SIG-M5 (cell line): ENCODE measurements at regions not wholly inside any gene's neighbourhood (a gene's known extent, or its start where the extent isn't known, plus 50 kb on each side); places are given as distances from the start of the nearest gene placed in this dataset.
A peak's percentile ranks its signal among the peaks of the same experiment; 100 is the strongest.

Experiments
- DNase-seq: peaks from one replicate; lab custom pipeline; 2025; lab: John Stamatoyannopoulos, UW

DNA sequence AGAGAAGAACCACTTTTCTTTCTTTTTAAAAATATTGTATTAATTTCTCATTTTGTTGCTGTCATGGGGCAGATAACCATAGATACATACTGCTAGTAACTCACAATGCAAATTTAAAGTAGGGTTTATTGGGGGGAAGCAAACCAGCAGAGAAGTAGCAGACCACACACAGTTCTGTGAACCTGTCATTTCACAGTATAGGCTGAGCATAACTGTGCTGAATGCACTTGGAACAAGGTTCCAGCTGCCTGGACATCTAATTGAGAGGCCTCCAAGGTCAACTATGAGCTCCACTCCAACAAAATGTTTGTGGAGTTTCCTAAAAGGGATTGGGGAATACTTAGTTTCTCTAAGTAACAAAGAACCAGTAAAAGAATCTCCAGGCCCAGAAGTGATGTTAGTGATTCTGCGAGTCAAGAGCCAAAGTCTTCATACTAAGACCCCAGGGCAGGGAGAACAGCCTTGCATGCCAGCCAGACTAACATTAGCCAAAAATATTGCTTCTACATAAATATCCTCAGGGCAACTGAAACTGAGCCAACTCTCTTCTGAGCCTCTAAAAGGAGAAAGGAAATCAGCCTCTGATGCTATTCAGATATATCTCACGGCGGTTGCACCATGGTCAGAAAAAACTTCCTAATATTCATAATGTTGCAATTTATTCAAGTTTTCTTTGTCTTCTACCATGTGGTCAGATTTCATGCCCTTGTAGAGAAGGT, 856.4 kb upstream of the ALCAM start:
- no peak for DNase-seq

DNA sequence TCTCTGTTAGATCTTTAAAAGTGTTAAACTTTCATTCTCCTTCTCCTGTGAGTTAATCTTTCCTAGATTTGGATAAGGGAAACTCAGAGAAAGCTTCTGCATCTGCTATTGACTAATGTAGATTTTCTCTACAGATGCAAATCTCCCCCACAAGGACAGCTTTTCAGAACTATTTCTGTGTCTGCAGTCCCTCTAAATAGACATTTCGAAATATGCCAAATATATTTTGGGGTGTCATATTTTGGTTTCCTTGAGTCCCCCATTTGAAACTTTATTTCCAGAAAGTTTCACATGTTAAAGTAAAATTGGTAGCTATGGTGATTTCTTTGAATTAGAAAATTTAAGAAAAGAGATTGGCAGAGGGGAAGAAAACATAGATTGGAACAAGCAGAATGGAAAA, 852.3 kb upstream of the ALCAM start:
- no peak for DNase-seq

DNA sequence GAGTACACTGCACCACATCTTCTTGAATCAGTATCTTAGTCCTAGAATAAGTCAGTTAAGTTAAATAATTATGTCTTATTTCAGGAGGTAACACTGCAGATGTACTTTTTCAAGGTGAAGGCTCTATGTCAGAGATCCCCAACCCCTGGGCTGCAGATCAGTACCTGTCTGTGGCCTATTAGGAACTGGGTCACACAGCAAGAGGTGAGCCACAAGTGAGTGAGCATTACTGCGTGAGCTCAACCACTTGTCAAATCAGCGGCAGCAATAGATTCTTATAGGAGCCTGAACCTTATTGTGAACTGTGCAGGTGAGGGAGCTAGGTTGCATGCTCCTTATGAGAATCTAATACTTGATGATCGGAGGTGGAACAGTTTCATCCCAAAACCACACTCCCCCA, 851.9 kb upstream of the ALCAM start:
- no peak for DNase-seq

DNA sequence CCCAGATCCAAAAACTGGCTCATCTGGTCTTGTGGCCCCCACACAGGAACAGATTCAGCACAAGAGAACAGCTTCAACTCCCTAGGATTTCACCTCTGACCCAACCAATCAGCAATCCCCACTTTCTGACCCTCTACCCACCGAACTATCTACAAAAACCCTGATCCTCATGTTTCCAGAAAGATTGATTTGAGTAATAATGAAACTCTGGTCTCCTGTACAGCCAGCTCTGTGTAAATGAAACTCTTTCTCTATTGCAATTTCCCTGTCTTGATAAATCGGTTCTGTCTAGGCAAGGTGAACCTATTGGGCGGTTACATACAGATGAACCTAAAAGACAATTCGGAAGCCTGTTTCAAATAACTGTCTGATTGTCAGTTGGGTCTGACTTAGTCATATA, 847.6 kb upstream of the ALCAM start:
- DNase-seq = no peak

DNA sequence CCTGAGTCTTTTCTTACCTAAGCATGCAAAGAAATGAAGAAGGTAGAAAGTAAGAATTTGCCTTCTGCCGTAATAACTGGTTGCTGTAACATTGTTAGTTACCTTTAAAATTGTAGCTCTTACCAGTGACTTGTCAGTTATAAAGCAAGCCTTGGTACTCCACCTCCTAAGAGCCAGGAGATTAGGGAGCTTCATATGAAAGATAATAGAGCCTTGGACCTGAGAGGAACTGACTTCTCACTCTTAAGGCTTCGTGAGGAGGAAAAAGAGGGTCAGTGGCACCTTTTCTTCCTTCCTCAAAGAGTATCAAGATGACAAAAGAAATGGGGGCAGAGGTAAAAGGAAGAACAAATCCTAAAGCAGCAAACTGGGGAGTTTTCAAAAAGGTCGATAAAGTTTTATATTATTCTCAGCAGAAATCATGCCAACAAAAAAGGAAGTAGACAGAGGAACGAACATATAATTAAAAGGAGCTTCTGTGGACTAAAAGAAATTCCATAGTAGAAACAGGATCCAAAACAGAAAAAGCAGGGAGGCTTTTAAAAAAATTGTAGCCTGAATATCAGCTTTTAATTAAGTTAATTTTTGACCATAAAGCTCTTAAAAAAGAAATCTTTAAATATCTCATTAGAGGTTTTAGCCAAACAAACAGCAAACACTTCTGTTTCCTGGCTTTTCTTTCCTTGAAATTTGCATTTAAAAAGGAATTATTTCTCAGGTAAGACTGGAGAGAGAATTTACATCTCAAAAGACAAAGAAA, 847.1 kb upstream of the ALCAM start:
- DNase-seq = no peak

DNA sequence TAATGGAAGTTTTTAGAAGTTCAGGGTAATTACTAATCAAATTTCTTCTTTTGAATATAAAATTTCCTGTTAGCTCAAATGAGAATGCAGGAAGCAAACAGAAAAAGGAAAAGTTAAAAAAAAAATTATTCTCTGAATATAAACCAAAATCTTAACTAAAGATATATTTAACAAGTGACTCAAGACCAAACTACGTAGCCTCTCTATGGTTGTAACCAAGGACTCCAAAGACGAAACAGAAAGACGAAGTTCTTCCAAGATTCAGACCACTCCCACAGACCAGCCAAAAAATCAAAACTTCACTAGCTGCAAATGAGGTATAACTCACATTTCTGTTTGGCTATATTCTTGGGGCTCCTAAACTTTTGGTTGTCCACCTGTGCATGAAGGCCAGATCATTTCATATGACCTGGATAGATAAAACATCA, 846.5 kb upstream of the ALCAM start:
- no peak for DNase-seq

DNA sequence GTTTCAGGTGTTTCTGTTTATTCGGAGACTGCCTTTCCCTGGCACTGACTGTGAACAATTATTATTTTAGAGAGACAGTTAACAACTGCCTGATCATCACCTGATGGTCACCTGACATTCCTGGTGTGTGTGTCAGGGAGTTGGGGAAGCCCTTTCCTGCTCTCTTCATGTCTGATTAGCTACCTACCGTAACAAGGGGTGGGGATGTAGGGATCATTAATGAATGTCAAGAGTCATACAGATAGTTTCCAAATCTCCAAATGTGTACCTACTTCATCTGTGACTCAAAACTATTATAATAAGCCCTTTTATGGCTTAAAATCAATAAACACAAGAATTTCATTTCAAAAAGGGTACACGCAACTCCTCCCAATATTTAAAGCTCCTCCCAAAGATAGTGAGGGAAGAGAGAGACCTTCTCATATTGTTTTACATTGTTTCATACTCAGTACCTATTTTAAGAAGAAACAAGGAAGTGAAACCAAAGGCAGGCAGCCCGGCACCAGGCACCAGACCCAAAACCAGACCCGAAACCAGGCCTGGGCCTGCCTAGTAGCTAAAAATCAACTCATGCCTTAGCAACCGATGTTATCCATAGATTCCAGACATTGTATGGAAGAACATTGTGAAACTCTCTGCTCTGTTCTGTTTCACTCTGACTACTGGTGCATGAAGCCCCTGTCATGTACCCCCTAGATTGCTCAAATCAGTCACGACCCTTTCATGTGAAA, 844.9 kb upstream of the ALCAM start:
- peak; percentile 55 for DNase-seq

DNA sequence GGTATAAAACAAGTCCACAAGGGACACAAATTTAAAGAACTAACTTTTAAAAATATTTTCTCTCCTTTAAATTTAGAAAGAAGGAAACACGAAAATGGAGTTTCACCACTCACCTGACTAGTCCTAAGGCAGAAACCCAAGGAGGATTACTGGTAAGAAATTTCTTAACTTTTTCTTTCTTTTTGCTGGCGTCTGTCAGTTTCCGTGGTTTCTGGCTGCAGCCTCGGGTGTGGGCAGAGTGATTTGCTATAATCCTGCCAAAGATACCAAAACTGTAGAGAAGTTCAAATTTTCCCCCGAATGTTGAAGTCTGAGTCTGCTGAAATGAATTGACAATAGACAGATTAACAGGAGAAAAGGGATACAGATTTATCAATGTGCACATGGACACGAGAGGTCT, 843.6 kb upstream of the ALCAM start:
- no peak for DNase-seq

DNA sequence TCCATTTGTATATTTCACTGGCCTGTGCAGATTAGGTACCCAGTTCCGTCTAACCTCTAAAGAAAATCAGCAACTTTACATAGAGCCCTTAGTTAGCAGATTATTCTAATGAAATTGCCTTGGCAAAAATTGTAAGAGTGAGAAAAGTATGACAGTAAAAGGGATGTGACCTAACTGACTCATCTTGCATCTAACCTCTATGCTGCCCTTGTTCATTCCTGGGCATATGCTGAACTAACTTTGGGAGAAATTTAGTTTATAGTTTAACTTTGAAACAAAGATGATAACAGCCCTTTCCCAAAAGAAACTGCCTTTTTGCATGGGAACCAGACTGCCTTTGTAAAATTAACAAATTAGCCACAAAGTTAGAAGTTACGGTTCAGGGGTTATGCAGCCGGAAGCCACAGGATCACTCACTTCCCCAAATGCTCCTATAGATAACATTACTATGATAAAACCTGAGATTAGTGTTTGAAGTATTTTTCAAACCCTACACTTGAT, 839.8 kb upstream of the ALCAM start:
- no peak for DNase-seq

DNA sequence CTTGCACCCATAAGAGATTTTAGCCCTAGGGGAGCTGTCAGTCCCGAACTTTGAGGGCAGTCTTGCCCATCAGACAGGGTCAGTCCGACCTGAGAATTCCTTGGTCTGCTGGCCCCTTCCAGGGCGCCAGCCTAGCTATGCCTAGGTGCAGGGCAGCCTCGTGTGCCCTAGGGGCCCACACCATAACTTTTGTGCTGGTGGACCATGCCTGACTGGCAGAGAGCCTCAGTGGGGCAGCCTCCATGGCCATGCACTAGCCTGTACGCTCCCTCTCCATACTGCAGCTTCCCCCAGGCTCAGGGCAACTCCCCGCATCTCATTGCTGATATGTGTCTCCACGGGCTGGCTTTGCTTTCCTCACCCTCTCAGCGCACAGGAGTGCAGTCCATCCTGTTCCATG, 835.8 kb upstream of the ALCAM start:
- DNase-seq = no peak

DNA sequence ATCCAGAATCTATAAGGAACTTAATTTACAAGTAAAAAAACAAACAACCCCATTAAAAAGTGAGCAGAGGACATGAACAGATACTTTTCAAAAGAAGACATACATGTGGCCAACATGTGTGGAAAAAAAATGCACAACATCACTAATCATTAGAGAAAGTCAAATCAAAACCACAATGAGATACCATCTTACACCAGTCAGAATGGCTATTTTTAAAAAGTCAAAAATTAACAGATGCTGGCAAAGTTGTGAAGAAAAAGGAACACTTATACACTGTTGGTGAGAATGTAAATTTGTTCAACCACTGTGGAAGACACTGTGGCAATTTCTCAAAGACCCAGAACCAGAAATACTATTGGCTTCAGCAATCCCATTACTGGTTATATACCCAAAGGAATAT, 830.0 kb upstream of the ALCAM start:
- no peak for DNase-seq

DNA sequence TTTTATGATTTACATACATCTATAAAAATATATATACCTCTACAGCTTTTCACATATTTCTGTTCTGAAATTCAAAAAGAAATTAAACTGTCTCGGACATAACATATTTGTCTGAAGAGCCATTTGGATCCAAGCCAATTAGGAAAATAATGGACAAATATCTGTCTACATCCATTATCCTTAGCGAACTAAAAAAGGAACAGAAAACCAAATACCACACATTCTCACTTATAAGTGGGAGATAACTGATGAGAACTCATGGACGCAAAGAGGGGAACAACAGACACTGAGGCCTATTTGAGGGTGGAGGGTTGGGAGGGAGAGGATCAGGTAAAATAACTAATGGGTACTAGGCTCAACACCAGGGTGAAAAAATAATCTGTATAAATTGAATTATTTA, 829.4 kb upstream of the ALCAM start:
- no peak for DNase-seq

DNA sequence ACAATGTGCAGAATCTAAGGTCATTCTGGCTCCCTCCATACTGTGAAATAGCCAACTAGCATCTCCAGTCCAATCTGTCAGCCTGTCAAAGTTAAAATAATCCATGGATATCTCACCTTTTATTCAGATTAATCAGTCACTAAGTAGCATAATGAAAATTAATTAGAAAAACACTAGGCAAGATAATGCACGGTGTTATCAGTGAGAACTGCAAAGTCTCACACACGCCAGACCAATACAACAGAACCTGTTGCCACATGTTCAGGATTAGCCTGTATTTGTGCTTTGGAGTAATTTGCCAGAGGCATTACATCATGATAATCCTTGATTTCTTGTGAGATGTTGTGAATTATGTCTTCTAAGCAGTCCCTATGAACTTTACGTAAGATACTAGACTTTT, 820.4 kb upstream of the ALCAM start:
- DNase-seq = no peak

DNA sequence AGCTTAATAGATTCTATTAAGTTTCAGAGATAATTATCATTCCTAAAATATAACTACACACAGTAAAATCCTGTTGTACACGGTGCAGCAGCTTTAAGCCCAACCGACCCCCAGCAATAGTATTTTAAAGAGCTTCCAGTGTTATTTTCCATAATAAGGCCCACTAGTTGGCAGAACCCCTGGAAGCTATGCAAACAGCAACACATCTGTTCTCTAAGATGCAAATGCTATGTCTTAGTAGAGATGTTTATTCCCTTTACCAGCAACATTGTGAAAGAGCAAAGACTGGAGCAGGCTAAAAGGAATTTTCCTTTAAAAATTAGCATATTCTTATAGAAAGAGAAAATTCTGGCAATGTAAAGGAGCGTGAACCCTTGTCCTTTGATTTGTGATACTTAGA, 819.7 kb upstream of the ALCAM start:
- DNase-seq = no peak

DNA sequence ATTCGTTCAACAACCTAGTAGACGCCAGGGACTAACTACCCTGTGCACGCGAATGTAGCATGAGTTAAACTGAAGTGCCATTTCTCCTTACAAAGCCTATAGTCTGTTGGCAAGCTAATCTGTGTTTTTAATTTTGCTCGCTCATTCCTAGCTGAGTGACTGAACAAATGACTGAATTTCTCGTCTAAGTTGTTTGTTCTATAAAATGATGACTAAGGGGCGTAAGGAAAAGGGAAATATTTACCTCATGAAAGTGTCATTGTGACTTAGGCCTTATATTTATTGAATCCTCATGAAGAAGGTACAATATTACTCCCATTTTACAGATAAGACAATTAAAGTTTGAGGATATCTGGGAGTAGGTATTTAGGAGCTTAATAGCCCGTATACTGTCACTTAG, 818.3 kb upstream of the ALCAM start:
- no peak for DNase-seq

DNA sequence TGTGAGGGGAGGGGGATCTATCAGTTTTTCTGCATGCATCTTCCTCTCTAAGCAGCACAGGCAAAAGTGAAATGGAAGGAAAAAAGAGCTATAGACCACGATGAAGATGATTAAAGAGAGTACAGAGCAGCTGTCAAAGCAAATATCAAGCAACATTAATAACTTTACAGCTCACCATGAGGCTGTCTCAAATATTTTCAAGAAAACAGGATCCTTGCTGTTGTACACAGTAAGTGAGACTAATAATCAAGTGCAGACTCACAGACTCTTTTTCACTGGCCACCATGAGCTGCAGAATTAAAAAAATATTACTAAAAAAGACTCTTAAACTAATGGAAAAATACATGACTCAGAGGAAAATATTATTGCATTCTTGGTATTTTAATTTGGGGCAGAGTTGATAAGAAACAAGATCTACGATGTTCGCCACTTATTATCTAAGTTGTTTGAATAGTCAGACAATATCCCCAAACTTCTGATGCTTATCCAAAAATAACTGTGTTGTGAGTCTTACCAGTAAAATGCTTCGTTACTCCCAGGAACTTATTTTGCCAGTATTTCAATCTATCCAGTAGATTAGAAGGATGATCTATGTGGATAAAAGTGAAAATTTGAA, 817.5 kb upstream of the ALCAM start:
- no peak for DNase-seq

DNA sequence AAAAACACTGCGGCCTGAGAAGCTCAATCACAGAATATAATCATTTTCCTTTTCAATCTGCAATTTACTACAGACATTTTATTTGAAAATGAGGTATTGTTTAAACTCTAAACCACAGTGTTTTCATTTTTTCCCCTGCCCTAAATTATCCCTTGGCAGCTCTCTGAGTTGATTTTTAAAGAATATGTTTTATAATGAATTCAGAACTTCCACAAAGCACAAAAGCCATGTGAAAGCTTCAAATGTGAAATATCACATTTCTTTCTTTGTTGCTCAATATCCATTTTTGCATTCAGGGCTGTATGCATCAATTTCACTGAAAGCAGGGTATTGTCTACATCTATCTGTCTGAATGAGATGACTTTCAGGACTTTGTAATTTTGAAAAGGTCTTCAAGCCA, 813.6 kb upstream of the ALCAM start:
- no peak for DNase-seq

DNA sequence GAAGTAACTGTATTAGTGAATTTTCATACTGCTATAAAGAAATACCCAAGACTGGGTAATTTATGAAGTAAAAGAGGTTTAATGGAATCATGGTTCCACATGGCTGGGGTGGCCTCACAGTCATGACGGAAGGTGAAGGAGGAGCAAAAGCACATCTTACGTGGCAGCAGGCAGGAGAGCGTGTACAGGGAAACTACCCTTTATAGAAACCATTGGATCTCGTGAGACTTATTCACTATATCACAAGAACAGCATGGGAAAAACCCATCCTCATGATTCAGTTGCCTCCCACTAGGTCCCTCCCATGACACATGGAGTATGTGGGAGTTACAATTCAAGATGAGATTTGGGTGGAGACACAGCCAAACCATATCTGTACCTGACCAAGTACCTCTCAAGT, 812.3 kb upstream of the ALCAM start:
- no peak for DNase-seq

DNA sequence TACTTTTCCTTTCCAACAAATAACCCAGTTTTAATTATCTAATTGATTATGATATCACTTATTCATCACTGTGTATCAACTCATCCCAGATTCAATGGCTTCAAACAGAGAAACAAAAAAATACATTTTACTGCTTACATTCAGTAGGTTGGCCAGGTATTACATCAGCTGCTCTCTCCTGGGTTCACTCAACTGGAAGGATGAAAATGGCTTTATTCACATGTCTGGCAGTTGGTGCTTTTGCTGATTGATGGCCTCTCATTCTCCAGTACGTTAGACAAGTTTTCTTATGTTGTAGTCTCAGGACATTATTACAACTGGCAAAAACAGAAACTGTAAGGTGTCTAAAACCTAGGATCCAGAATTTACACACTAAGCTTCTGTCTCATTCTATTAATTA, 811.0 kb upstream of the ALCAM start:
- no peak for DNase-seq

DNA sequence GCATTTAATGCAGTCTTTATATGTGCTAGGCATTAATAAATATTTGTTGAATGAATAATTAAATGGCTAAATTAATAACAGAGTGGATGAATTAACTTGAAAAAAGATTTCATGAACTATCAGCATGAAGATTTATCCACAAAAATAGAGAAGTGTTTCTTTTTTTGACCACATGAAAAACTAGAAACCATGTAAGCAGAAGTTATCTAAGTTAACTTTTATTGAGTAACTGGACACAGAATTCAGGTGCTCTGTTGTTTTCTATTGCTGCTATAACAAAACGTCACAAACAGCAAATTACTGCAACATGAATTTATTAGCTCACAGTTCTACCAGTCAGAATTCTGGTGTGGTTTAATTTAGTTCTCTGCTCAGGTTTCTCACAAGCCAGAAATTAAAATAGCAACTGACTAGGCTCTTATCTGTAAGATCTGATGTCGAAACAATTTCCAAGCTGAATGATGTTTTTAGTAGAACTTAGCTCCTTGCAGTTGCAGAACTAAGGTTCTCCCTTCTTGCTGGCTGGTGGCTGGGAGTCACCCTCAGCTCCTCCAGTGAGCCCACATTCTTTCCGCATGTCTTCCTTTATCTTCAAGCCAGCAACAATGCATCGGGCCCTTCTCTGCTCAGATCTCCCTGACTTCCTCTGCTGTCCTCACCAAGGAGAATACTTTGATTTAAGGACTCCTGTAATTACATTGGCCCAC, 810.2 kb upstream of the ALCAM start:
- DNase-seq = peak; percentile 69

DNA sequence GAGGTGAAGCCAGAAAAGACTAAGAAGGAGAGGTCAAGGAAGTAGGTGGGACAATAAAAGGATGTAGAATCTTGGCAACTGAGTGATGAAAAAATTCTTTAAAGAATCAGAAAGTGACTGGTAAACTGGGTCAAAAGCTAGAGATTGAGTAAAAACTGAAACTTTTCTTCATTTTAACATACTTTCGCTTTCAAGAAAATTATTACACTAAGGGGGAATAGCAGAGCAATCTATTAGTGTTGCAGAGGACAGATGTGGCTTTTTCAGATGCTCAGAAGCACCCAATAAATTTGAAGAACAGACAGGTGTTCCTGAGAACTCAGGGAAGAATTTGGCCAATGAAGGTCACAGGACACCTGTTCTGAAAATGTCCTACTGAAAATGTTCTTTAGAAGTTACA, 805.4 kb upstream of the ALCAM start:
- DNase-seq = no peak
